ENCODE measurements at regions not wholly inside any gene's neighbourhood (a gene's known extent, or its start where the extent isn't known, plus 50 kb on each side); places are given as distances from the start of the nearest gene placed in this dataset.

DNA sequence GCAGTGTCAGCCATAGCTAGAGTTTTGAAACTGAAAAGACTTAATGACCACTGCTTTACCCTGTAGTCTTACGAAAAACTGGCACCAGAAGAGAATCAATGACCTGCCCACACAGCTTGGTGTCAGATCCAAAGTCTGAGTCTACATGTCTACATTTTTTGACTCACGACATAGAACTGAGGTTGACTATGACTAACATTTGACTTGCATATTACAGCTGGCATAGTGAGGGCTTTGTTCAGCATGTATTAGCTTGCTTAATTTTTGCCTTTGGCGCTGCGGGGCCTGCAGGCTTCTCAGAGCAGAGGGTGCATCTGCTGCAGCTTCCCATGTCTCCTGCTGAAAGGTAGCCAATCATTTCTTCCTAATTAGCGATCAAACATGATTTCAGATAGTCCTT is 167.0 kb downstream of the EBLN2 start:
- Histone ChIP-seq H3K4me2 (no peak overlapping the region), H3K79me2 (no peaks in the 10 kb centered on the region), H3K36me3 (replicated peaks; ENCODE audit: insufficient read depth, low read depth) (no peaks in the 10 kb centered on the region), H2AFZ (no peak overlapping the region), H4K20me1 (ENCODE audit: insufficient read depth, poor library complexity, severe bottlenecking) (no peaks in the 10 kb centered on the region), H3K4me1 (ENCODE audit: insufficient read depth) (no peaks in the 10 kb centered on the region), H3K9me2 (replicated peaks; ENCODE audit: insufficient read depth) (no peaks in the 10 kb centered on the region), H3K27ac (no peak overlapping the region), H3K27me3 (no peaks in the 10 kb centered on the region), H3K9me3 (ENCODE audit: low read depth) (no peaks in the 10 kb centered on the region), H3K4me3 (no peak overlapping the region)
- DNase-seq (ENCODE audit: low spot score): no peak
- 95% methylated on average over 5 of the region's 5 CpGs for WGBS (ENCODE audit: low lambda C conversion rate, missing lambda C conversion rate)
- no peak for TF ChIP-seq EZH2phosphoT487 (IDR thresholded peaks at IDR 0.05; ENCODE audit: low read depth, severe bottlenecking, unreplicated experiment)
- no peak for TF ChIP-seq EZH2 (IDR thresholded peaks at IDR 0.05; ENCODE audit: borderline replicate concordance)
- TF ChIP-seq, protein P1, sequence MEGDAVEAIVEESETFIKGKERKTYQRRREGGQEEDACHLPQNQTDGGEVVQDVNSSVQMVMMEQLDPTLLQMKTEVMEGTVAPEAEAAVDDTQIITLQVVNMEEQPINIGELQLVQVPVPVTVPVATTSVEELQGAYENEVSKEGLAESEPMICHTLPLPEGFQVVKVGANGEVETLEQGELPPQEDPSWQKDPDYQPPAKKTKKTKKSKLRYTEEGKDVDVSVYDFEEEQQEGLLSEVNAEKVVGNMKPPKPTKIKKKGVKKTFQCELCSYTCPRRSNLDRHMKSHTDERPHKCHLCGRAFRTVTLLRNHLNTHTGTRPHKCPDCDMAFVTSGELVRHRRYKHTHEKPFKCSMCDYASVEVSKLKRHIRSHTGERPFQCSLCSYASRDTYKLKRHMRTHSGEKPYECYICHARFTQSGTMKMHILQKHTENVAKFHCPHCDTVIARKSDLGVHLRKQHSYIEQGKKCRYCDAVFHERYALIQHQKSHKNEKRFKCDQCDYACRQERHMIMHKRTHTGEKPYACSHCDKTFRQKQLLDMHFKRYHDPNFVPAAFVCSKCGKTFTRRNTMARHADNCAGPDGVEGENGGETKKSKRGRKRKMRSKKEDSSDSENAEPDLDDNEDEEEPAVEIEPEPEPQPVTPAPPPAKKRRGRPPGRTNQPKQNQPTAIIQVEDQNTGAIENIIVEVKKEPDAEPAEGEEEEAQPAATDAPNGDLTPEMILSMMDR (IDR thresholded peaks at IDR 0.05; ENCODE audit: poor library complexity): no peak

DNA sequence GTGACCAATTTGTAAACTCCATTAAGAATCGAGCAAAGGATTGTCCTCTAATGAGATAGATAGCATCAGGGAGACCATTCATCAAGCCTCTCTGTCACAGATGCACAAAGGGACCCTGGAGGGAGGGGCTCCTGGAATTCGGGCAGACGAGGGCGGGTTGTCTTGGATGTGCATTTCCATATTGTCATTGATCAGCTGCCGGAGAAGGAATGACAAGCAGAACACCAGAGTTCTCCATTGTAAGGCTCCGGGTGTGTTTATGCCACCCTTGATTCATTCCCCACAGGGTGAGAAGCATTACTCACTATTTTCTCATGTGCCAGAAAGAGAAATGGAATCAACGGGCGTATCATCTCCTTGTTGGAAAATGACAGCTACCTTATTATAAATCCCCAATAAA is 167.5 kb downstream of the EBLN2 start:
- Histone ChIP-seq H3K4me1 (ENCODE audit: insufficient read depth) (no peaks in the 10 kb centered on the region), H3K4me3 (no peak overlapping the region), H3K79me2 (no peaks in the 10 kb centered on the region), H3K36me3 (replicated peaks; ENCODE audit: insufficient read depth, low read depth) (no peaks in the 10 kb centered on the region), H3K27ac (no peak overlapping the region), H3K9me2 (replicated peaks; ENCODE audit: insufficient read depth) (no peaks in the 10 kb centered on the region), H4K20me1 (ENCODE audit: insufficient read depth, poor library complexity, severe bottlenecking) (no peaks in the 10 kb centered on the region), H3K4me2 (no peak overlapping the region), H3K9me3 (ENCODE audit: low read depth) (no peaks in the 10 kb centered on the region), H3K27me3 (no peaks in the 10 kb centered on the region), H2AFZ (no peak overlapping the region)
- TF ChIP-seq EZH2 (IDR thresholded peaks at IDR 0.05; ENCODE audit: borderline replicate concordance) (no peak), EZH2phosphoT487 (IDR thresholded peaks at IDR 0.05; ENCODE audit: low read depth, severe bottlenecking, unreplicated experiment) (no peak)
- TF ChIP-seq, protein P1 (IDR thresholded peaks at IDR 0.05; ENCODE audit: poor library complexity): no peak
- DNase-seq (ENCODE audit: low spot score): no peak
- WGBS (ENCODE audit: low lambda C conversion rate, missing lambda C conversion rate): 74% methylated on average over 8 of the region's 8 CpGs

DNA sequence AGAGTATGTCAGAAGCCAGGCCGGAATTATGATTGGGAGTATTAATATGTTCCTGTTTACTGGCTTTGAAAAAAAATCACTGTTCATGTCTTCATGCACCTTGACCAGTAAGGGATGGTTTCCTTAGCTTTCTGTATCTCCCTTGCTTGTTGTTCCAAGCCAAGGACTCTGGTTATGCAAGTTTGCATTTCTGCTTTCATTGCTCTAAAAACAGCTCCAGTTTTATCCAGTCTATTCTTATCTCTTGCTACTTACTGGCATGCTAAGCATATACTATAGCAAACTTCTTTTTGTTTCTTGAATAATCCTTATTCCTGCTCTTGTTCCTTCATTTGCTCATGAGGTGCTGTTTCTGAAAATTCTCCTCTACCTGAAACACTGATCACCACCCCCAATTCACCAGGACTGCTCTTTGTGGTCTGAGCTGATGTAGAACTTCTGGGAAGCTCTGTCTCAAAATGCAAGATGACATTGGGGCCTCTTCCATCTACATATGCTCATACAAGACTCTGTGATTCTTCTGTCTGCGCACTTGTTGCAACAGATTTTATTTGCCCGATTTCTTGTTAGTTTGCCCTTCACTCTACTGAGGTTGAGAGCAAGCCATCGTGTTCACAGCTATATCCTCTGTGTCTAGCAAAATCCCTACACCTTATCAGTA is 173.0 kb downstream of the EBLN2 start:
- Histone ChIP-seq H3K9me3 (ENCODE audit: low read depth) (no peaks in the 10 kb centered on the region), H3K79me2 (no peaks in the 10 kb centered on the region), H3K27ac (no peak overlapping the region), H3K4me1 (ENCODE audit: insufficient read depth) (no peaks in the 10 kb centered on the region), H3K36me3 (replicated peaks; ENCODE audit: insufficient read depth, low read depth) (no peaks in the 10 kb centered on the region), H2AFZ (no peak overlapping the region), H3K9me2 (replicated peaks; ENCODE audit: insufficient read depth) (no peaks in the 10 kb centered on the region), H4K20me1 (ENCODE audit: insufficient read depth, poor library complexity, severe bottlenecking) (no peaks in the 10 kb centered on the region), H3K27me3 (no peaks in the 10 kb centered on the region), H3K4me3 (no peak overlapping the region), H3K4me2 (no peak overlapping the region)
- TF ChIP-seq EZH2 (IDR thresholded peaks at IDR 0.05; ENCODE audit: borderline replicate concordance) (no peak), EZH2phosphoT487 (IDR thresholded peaks at IDR 0.05; ENCODE audit: low read depth, severe bottlenecking, unreplicated experiment) (no peak)
- TF ChIP-seq, protein P1 (IDR thresholded peaks at IDR 0.05; ENCODE audit: poor library complexity): no peak
- 94% methylated on average over 4 of the region's 4 CpGs for WGBS (ENCODE audit: low lambda C conversion rate, missing lambda C conversion rate)
- no peak for DNase-seq (ENCODE audit: low spot score)
